Spleen (tissue), 11 donors: ENCODE measurements at regions not wholly inside any gene's neighbourhood (a gene's known extent, or its start where the extent isn't known, plus 50 kb on each side); places are given as distances from the start of the nearest gene placed in this dataset.

ENCODE experiments used
- DNase-seq: peaks from one replicate; pipeline ENCODE4 v3.0.0-alpha.2; 2020
- H3K27ac ChIP-seq, 8 donors: fragments of 200-600 bp; sonication (generic) in 7 of 8; 1 replicate in 4 of 8; 2 replicates in 4 of 8; pipeline versions ENCODE4 v1.5.0 to v1.8.0; 2016 to 2021; ENCODE audit warnings: inconsistent platforms in 4 of 8, mild to moderate bottlenecking in 4 of 8, moderate library complexity in 1 of 8
- H3K27me3 ChIP-seq, 7 donors: fragments of 200-600 bp; sonication (generic) in 6 of 7; replicated peaks in 1 of 7; 1 replicate in 4 of 7; 2 replicates in 3 of 7; pipeline versions ENCODE4 v1.5.0 to v1.8.0; 2016 to 2021; ENCODE audit warnings: inconsistent platforms in 3 of 7, mild to moderate bottlenecking in 1 of 7
- H3K36me3 ChIP-seq, 6 donors: fragments of 200-600 bp; sonication (generic) in 5 of 6; 1 replicate in 4 of 6; 2 replicates in 2 of 6; pipeline versions ENCODE4 v1.5.0 to v1.8.0; 2016 to 2021; ENCODE audit warnings: inconsistent platforms in 2 of 6
- H3K4me1 ChIP-seq, 6 donors: fragments of 200-600 bp; sonication (generic) in 5 of 6; 1 replicate in 3 of 6; 2 replicates in 3 of 6; pipeline versions ENCODE4 v1.5.0 to v1.8.0; 2016 to 2021; ENCODE audit warnings: inconsistent platforms in 3 of 6
- H3K4me3 ChIP-seq, 8 donors: fragments of 200-600 bp; sonication (generic) in 7 of 8; 1 replicate in 4 of 8; 2 replicates in 4 of 8; pipeline versions ENCODE4 v1.5.0 to v1.8.0; 2016 to 2021; ENCODE audit warnings: inconsistent platforms in 4 of 8, mild to moderate bottlenecking in 4 of 8, moderate library complexity in 2 of 8
- H3K9me3 ChIP-seq, 8 donors: fragments of 200-600 bp; sonication (generic) in 7 of 8; 1 replicate in 4 of 8; 2 replicates in 4 of 8; pipeline versions ENCODE4 v1.5.0 to v1.8.0; 2016 to 2021; ENCODE audit warnings: inconsistent platforms in 4 of 8
- CTCF ChIP-seq, 11 experiments: fragments of 200-600 bp in 7 of 11; fragments of 450-650 bp in 4 of 11; sonication (generic) in 4 of 11; IDR thresholded peaks in 8 of 11; conservative IDR thresholded peaks in 3 of 11; 1 replicate in 7 of 11; 2 replicates in 4 of 11; pipeline versions ENCODE4 v1.4.0 to v1.8.0; 2016 to 2021; ENCODE audit warnings: antibody characterized with exemption in 11 of 11, inconsistent platforms in 4 of 11, mild to moderate bottlenecking in 1 of 11
- POLR2A ChIP-seq, 3 donors: fragments of 450-650 bp; IDR thresholded peaks; one replicate each; pipeline ENCODE4 v1.5.1; 2017; ENCODE audit warnings: antibody characterized with exemption in 3 of 3, mild to moderate bottlenecking in 1 of 3
- POLR2AphosphoS5 ChIP-seq, 3 donors: sonication (generic); formaldehyde crosslinking; IDR thresholded peaks; one replicate each; pipeline ENCODE4 v1.5.1; 2017; ENCODE audit warnings: antibody characterized with exemption in 3 of 3
- WGBS, 5 donors: extraction: QIAGEN DNeasy Blood & Tissue Kit in 3 of 5; methylation state at CpG; one replicate each; pipeline versions ENCODE4 v1.1.5 to v1.1.7; 2013 to 2018; 5-methylcytosine and 5-hydroxymethylcytosine counted together
- intact Hi-C: fragments of 100-400 bp; cut with DNase I; formaldehyde crosslinking; loops from one replicate; pipeline ENCODE4 v1.15.0; 2023; ENCODE audit warnings: low total_unique reads
- donor health status: healthy with polysubstance abuse.
- donor health status: DM: no; HTN: no; CAD: no; lungs with moderate emphysema.
- donor health status: DM: no; HTN: no; CAD: no.
- donor health status: Bipolar disorder and iron deficiency.
- donor health status: healthy.
- donor health status: DM: no; HTN: no; CAD: no.
- donor health status: DM: yes; HTN: yes; CAD: no.

DNA sequence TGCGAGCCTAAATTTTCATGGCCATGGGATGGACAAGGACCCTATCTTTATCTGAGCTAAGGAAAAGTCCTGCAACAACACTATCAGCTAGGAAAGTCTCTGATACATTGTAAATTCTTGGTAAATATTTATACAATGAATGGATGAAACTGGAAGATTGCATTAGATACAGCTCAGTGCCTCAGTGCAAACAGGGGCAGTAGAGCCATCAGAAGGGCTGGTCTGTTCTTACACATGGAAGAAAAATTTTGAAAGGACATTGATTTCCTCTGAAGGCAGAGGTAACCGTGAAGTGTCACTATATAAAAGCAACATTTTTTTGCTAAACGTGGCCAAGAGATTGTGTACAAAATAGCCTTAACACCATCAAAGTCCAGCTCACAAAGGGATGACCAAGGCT is 153.2 kb upstream of the GADL1 start:
- TF ChIP-seq CTCF (IDR thresholded peaks at IDR 0.05 in 8 of 11, conservative IDR thresholded peaks at IDR 0.05 in 3 of 11): no peak
- TF ChIP-seq POLR2AphosphoS5 (IDR thresholded peaks at IDR 0.05): no peak
- TF ChIP-seq POLR2A (IDR thresholded peaks at IDR 0.05): no peak
- Histone ChIP-seq H3K4me3 (no peak overlapping the region), H3K4me1 (no peaks in the 10 kb centered on the region), H3K36me3 (no peaks in the 10 kb centered on the region), H3K27me3 (no peaks in the 10 kb centered on the region), H3K27ac (no peak overlapping the region), H3K9me3 (peaks cover 3 to 21% (median 11%) of the 10 kb centered on the region in 8 donors)
- WGBS, 5 donors: 77 to 92% (median 87%) methylated on average over 3 of the region's 3 CpGs
- DNase-seq: no peak
- intact Hi-C loops: no loop called here

DNA sequence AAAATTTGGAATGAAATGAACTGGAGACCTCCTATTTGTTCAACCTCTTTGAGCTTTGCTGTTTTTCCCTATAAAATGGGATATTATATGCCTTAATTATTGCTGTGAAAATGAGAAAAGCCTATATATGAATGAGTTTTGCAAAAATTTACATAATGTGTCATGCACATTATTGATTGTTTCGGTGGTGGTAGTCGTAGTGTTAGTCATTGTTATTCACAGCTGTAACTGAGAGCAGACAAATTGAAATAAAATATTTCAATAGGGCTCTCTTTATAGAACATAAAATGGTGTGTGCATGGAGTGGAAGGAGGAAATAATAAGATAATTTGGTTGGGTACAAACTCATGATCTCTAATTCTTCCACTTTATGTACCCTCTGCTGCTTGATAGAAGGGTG is 153.7 kb upstream of the GADL1 start:
- WGBS, 5 donors: 82 to 96% (median 93%) methylated on average over 2 of the region's 2 CpGs
- TF ChIP-seq POLR2A (IDR thresholded peaks at IDR 0.05) (no peak), POLR2AphosphoS5 (IDR thresholded peaks at IDR 0.05) (no peak)

DNA sequence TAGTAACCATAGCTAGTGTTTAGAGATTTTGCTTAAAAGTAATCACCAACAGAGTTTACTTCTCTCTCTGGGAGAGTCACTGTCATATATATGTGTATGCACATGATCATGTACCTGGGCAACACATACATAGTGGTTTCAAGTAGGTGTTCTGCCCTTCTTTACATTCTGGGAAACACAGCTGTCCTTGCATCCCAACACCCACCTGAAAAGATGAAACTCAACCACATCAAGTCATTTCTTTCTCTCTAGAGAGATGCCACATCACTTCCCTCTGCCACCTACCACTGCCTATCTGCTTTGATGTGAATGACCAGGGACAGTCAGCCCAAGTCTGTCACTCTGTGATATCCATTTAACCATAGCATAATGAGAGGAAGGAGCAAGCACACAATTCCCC is 155.8 kb upstream of the GADL1 start:
- no peak for TF ChIP-seq CTCF (IDR thresholded peaks at IDR 0.05 in 8 of 11, conservative IDR thresholded peaks at IDR 0.05 in 3 of 11)
- no peak for TF ChIP-seq POLR2A (IDR thresholded peaks at IDR 0.05)
- no peak for TF ChIP-seq POLR2AphosphoS5 (IDR thresholded peaks at IDR 0.05)
- intact Hi-C loops: no loop called here

More for the DNA sequence above, 153.7 kb upstream of the GADL1 start:
- Histone ChIP-seq H3K36me3 (no peaks in the 10 kb centered on the region), H3K4me1 (no peaks in the 10 kb centered on the region), H3K4me3 (no peak overlapping the region), H3K27ac (no peak overlapping the region), H3K27me3 (no peaks in the 10 kb centered on the region), H3K9me3 (peaks cover under 1 to 20% (median 6%) of the 10 kb centered on the region in 8 donors)
- no peak for DNase-seq
- intact Hi-C loops: no loop called here

GRCh38 chr3:31051226-31051625 is 156.8 kb upstream of the GADL1 start:
- intact Hi-C loops: no loop called here
- Histone ChIP-seq H3K27me3 (no peaks in the 10 kb centered on the region), H3K9me3 (peaks cover 0 to 21% (median 7%) of the 10 kb centered on the region in 8 donors), H3K27ac (no peak overlapping the region), H3K4me1 (no peaks in the 10 kb centered on the region), H3K4me3 (no peak overlapping the region), H3K36me3 (no peaks in the 10 kb centered on the region)
- WGBS, 5 donors: 65 to 84% (median 82%) methylated on average over 1 of the region's 1 CpG
- DNase-seq: no peak
- TF ChIP-seq CTCF (IDR thresholded peaks at IDR 0.05 in 8 of 11, conservative IDR thresholded peaks at IDR 0.05 in 3 of 11): no peak
- no peak for TF ChIP-seq POLR2A (IDR thresholded peaks at IDR 0.05)
- TF ChIP-seq POLR2AphosphoS5 (IDR thresholded peaks at IDR 0.05): no peak

More for the DNA sequence above, 155.8 kb upstream of the GADL1 start:
- Histone ChIP-seq H3K27ac (no peak overlapping the region), H3K27me3 (no peaks in the 10 kb centered on the region), H3K36me3 (no peaks in the 10 kb centered on the region), H3K9me3 (peaks cover 0 to 15% (median 4%) of the 10 kb centered on the region in 8 donors), H3K4me1 (no peaks in the 10 kb centered on the region), H3K4me3 (no peak overlapping the region)
- DNase-seq: no peak

DNA sequence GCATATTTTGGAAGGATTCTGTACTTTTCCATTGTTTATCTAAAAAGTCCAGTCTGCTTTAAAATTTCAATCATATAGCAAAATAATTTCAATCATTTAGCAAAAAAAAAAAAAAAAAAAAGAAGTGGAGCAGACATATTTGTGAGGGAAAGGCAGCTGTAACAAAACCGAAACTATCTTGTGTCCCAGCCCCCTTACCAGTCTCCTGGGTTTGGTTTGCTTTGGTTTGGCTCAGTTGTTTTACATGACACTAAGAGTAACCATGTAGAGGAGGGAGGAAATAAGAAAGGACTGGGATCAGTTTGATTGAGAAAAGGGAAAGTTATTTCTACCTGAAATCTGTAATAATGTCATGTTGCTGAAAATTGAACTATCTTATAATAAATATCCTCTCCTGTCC is 158.8 kb upstream of the GADL1 start:
- intact Hi-C loops: no loop called here
- WGBS, 5 donors: 83 to 98% (median 88%) methylated on average over 1 of the region's 1 CpG
- Histone ChIP-seq H3K27ac (no peak overlapping the region), H3K4me1 (no peaks in the 10 kb centered on the region), H3K9me3 (peaks cover 0 to 32% (median 10%) of the 10 kb centered on the region in 8 donors), H3K27me3 (no peaks in the 10 kb centered on the region), H3K36me3 (no peaks in the 10 kb centered on the region), H3K4me3 (no peak overlapping the region)
- DNase-seq: no peak
- TF ChIP-seq CTCF (IDR thresholded peaks at IDR 0.05 in 8 of 11, conservative IDR thresholded peaks at IDR 0.05 in 3 of 11): no peak
- TF ChIP-seq POLR2AphosphoS5 (IDR thresholded peaks at IDR 0.05): no peak
- no peak for TF ChIP-seq POLR2A (IDR thresholded peaks at IDR 0.05)
